ENCODE measurements at regions not wholly inside any gene's neighbourhood (a gene's known extent, or its start where the extent isn't known, plus 50 kb on each side); places are given as distances from the start of the nearest gene placed in this dataset.

DNA sequence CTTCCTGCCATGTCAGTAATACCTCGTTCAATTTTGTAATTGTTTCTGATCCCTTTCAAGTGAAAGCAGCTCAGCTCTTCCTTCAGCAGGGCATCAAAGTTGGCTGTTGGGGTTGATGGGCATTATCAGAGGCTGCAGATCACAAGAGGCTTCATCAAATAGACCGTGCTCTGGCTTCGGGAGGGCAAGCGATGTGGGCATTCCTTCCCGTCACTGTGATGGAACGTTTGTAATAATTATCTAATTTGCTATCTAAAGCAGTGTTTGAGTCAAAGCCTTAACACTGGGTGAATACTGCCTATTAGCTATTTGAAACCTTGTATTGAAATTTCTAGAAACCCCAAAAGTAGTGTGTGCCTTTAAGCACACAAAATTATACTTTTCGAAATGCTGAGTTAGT lies 170.1 kb downstream of the OTUD1 start:
- TF ChIP-seq FOXP2 (optimal IDR thresholded peaks at IDR 0.05; ENCODE audit: borderline replicate concordance, extremely low read depth, extremely low read length, insufficient read depth) (no peak), POLR2AphosphoS5 (IDR thresholded peaks at IDR 0.05; ENCODE audit: low read depth, low read length) (no peak), TAF1 (IDR thresholded peaks at IDR 0.05; ENCODE audit: borderline replicate concordance, insufficient read depth, low read length) (no peak), SIN3A (IDR thresholded peaks at IDR 0.05; ENCODE audit: borderline replicate concordance, insufficient read depth, low read length) (no peak)
- TF ChIP-seq, protein P1, sequence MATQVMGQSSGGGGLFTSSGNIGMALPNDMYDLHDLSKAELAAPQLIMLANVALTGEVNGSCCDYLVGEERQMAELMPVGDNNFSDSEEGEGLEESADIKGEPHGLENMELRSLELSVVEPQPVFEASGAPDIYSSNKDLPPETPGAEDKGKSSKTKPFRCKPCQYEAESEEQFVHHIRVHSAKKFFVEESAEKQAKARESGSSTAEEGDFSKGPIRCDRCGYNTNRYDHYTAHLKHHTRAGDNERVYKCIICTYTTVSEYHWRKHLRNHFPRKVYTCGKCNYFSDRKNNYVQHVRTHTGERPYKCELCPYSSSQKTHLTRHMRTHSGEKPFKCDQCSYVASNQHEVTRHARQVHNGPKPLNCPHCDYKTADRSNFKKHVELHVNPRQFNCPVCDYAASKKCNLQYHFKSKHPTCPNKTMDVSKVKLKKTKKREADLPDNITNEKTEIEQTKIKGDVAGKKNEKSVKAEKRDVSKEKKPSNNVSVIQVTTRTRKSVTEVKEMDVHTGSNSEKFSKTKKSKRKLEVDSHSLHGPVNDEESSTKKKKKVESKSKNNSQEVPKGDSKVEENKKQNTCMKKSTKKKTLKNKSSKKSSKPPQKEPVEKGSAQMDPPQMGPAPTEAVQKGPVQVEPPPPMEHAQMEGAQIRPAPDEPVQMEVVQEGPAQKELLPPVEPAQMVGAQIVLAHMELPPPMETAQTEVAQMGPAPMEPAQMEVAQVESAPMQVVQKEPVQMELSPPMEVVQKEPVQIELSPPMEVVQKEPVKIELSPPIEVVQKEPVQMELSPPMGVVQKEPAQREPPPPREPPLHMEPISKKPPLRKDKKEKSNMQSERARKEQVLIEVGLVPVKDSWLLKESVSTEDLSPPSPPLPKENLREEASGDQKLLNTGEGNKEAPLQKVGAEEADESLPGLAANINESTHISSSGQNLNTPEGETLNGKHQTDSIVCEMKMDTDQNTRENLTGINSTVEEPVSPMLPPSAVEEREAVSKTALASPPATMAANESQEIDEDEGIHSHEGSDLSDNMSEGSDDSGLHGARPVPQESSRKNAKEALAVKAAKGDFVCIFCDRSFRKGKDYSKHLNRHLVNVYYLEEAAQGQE (IDR thresholded peaks at IDR 0.05; ENCODE audit: insufficient read depth in 1 of 2, low read depth in 2 of 2, low read length in 2 of 2) = no peak

DNA sequence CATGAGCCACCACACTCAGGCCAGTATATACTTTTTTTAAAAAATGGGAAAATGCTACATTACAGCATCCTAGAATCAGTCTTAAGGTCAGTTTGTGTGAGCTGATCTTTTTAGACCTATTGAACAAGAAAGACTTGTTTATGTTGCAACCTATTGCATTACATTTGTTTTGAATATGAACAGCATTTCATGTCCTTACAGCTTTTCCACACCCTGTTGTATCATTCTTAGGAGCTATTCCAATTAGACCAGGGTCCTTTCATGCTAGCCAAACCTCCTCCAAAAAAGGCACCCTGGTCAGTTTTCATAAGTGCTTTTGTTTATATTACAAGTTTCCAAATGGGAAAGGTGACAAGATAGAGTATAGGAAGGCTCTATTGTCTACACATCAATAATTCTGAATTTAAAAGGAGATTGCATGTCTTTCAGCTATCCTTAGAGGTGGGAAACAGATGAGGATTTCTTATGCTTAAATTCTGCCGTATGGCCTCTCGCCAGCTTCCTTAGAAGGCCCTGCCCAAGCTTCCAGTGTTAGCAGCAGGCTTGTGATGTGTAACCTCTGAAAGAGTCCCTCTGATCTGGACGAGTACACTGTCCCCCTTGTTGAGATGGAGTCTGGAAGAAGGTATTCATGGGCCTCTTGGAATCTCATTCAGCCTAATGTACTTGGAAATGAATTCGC lies 171.9 kb downstream of the OTUD1 start:
- TF ChIP-seq POLR2AphosphoS5 (IDR thresholded peaks at IDR 0.05; ENCODE audit: low read depth, low read length) (no peak), TAF1 (IDR thresholded peaks at IDR 0.05; ENCODE audit: borderline replicate concordance, insufficient read depth, low read length) (no peak), FOXP2 (optimal IDR thresholded peaks at IDR 0.05; ENCODE audit: borderline replicate concordance, extremely low read depth, extremely low read length, insufficient read depth) (no peak), SIN3A (IDR thresholded peaks at IDR 0.05; ENCODE audit: borderline replicate concordance, insufficient read depth, low read length) (no peak)
- TF ChIP-seq, protein P1 (IDR thresholded peaks at IDR 0.05; ENCODE audit: insufficient read depth in 1 of 2, low read depth in 2 of 2, low read length in 2 of 2) = no peak

DNA sequence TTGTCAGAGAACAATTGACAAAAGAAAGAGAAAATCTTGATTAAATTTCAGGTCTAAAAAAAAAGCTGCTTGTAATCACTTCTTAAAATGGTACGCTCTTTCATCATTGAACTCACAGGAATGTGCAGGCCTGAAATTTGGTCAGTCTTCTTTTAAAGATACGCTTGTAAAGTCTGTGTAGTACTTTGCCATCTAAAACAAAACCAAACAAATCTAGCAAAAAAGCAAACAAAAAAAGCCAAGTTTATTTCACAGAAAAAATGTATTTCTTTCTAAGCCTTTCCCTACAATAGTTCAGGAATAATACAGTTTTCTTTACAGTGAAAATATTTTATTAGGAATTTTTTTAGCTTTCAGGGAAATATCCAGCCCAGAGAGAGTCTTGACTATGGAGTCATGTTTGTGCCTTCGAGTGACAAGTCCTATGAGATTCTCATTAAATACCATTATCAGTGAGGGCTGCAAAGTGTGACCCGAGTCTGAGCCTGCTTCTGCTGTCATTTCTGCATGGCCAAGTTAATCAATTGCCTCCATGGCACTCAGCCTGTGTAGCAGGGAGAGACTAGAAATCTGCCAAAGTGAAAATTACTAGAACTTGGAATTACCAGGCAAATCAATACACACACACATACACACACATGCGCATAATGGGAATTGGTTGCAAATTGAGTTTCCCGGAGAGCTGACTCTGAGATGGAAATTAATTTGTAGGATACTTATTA lies 172.6 kb downstream of the OTUD1 start:
- TF ChIP-seq TAF1 (IDR thresholded peaks at IDR 0.05; ENCODE audit: borderline replicate concordance, insufficient read depth, low read length) = no peak
- no peak for TF ChIP-seq POLR2AphosphoS5 (IDR thresholded peaks at IDR 0.05; ENCODE audit: low read depth, low read length)
- no peak for TF ChIP-seq FOXP2 (optimal IDR thresholded peaks at IDR 0.05; ENCODE audit: borderline replicate concordance, extremely low read depth, extremely low read length, insufficient read depth)
- TF ChIP-seq, protein P1 (IDR thresholded peaks at IDR 0.05; ENCODE audit: insufficient read depth in 1 of 2, low read depth in 2 of 2, low read length in 2 of 2) = no peak
- no peak for TF ChIP-seq SIN3A (IDR thresholded peaks at IDR 0.05; ENCODE audit: borderline replicate concordance, insufficient read depth, low read length)

DNA sequence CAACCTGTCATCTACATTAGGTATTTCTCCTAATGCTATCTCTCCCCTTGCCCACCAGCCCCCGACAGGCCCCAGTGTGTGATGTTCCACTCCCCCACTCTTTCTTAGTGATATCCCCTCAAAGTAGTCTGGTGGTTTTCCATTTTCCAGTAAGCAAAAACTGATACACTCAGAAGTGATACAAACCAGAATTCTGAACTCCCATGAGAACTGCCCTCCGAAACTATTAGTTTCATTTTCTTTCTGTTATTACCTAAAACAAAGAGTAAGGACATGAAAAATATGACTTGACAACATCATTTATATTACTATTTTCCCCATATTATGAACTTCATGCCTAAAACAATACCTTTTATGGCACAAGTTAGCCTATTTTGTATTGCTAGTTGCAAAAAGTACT lies 175.0 kb downstream of the OTUD1 start:
- TF ChIP-seq SIN3A (IDR thresholded peaks at IDR 0.05; ENCODE audit: borderline replicate concordance, insufficient read depth, low read length) (no peak), TAF1 (IDR thresholded peaks at IDR 0.05; ENCODE audit: borderline replicate concordance, insufficient read depth, low read length) (no peak), POLR2AphosphoS5 (IDR thresholded peaks at IDR 0.05; ENCODE audit: low read depth, low read length) (no peak), FOXP2 (optimal IDR thresholded peaks at IDR 0.05; ENCODE audit: borderline replicate concordance, extremely low read depth, extremely low read length, insufficient read depth) (no peak)
- TF ChIP-seq, protein P1 (IDR thresholded peaks at IDR 0.05; ENCODE audit: insufficient read depth in 1 of 2, low read depth in 2 of 2, low read length in 2 of 2) = no peak
